ENCODE measurements at regions not wholly inside any gene's neighbourhood (a gene's known extent, or its start where the extent isn't known, plus 50 kb on each side); places are given as distances from the start of the nearest gene placed in this dataset.
A peak's percentile ranks its signal among the peaks of the same experiment; 100 is the strongest.

GRCh38 chr15:39165020-39165706 is 415.7 kb upstream of the THBS1 start:
- H3K9me3 ChIP-seq = no peaks in the 10 kb centered on the region
- no peak overlapping the region for H3K27ac ChIP-seq
- no peak overlapping the region for H3K4me3 ChIP-seq
- H3K27me3 ChIP-seq (ENCODE audit: insufficient read depth in 3 of 3, low read length in 2 of 3) = no peaks in the 10 kb centered on the region
- no peaks in the 10 kb centered on the region for H3K36me3 ChIP-seq (ENCODE audit: insufficient read depth in 1 of 2, low read depth in 1 of 2)
- no peak for ATAC-seq
- H3K4me1 ChIP-seq = no peaks in the 10 kb centered on the region
- DNase-seq = no peak
- intact Hi-C loops (cut with DNase I) = no loop called here
- WGBS, 3 donors = 60 to 71% (median 63%) methylated on average over 2 of the region's 2 CpGs
- no peak for TF ChIP-seq CTCF (IDR thresholded peaks at IDR 0.05)

GRCh38 chr15:39167164-39168058 is 413.5 kb upstream of the THBS1 start:
- Histone ChIP-seq H3K27ac (no peak overlapping the region), H3K4me1 (no peaks in the 10 kb centered on the region), H3K9me3 (no peaks in the 10 kb centered on the region), H3K27me3 (ENCODE audit: insufficient read depth in 3 of 3, low read length in 2 of 3) (no peaks in the 10 kb centered on the region), H3K36me3 (ENCODE audit: insufficient read depth in 1 of 2, low read depth in 1 of 2) (no peaks in the 10 kb centered on the region), H3K4me3 (no peak overlapping the region)
- peak in 1 of 4 donors; percentile 47 for ATAC-seq
- WGBS, 3 donors = 50 to 58% (median 52%) methylated on average over 4 of the region's 4 CpGs
- no peak for DNase-seq
- intact Hi-C loops (cut with DNase I) = no loop called here
- no peak for TF ChIP-seq CTCF (IDR thresholded peaks at IDR 0.05)

DNA sequence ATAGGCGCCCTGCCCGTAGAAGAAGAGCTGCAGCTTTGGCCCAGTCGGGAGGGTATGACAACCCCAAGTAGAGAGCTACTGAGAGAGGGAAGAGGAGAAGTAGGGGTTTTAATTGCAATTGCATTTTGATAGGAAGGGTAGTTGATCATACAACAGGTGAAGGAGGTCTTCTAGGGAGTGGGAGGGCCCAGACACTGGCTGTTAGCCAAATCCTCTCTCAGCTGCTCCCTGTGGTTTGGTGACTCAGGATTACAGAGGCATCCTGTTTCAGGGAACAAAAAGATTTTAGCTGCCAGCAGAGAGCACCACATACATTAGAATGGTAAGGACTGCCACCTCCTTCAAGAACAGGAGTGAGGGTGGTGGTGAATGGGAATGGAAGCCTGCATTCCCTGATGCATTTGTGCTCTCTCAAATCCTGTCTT is 408.9 kb upstream of the THBS1 start:
- no peaks in the 10 kb centered on the region for H3K27me3 ChIP-seq (ENCODE audit: insufficient read depth in 3 of 3, low read length in 2 of 3)
- DNase-seq (peak; percentile 40 to 46), ATAC-seq (peak in 3 of 4 donors; percentile 66 to 88 (median 66))
- 87 to 89% (median 88%) methylated on average over 3 of the region's 3 CpGs for WGBS, 3 donors
- no peak for TF ChIP-seq CTCF (IDR thresholded peaks at IDR 0.05)
- H3K27ac ChIP-seq = no peak overlapping the region
- no peaks in the 10 kb centered on the region for H3K4me1 ChIP-seq
- intact Hi-C loops (cut with DNase I) = loop anchor here in 1 of 2 donors (5.0 kb wide), 1 partner anchor 405 kb away; no protein-coding TSS in a partner anchor
- H3K9me3 ChIP-seq = no peaks in the 10 kb centered on the region
- H3K36me3 ChIP-seq (ENCODE audit: insufficient read depth in 1 of 2, low read depth in 1 of 2) = no peaks in the 10 kb centered on the region
- H3K4me3 ChIP-seq = no peak overlapping the region

DNA sequence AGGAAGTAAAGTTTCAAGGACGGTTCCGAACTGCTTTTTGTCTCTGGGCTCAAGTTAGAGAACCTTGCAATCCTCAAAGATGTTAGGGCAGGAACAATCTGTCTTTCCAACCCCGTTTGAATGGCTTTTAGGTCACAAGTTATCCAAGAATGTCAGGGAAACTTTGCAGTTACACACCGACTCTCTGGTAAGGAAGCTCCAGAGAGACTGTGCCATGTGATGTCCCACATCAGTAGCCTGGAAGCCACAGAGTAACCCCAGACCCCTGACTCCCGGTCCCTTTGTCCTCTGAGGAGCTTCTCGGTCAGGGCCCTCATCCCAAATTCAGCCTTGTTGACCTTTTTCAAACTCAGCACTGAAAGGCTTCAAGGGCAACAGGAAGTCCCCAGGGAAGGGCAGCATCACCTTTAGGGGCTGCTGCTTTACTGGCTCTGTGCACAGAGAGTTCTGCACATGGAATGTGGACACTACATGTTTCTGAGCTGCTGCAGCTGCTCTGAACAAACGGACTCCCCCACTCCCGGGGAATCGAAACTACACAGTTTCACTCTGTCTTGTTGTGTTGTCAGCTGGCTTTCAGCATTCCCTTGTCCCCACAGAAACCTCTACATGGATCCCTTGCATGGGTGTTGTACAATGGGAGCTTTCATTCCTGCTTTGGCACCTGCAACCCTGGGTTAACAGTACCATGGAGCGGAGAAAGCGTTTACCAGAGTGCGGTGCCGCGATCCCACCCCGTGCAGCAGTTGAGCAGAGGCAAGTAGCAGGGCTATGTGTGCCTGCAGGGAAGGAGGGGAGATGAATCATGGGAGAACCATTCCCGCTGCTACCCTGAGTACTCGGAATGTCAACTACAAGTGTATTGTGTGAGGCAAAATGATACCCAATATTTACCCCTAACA is 408.2 kb upstream of the THBS1 start:
- H3K27ac ChIP-seq = no peak overlapping the region
- no peak for TF ChIP-seq CTCF (IDR thresholded peaks at IDR 0.05)

More for the DNA sequence above, 408.2 kb upstream of the THBS1 start:
- intact Hi-C loops (cut with DNase I) = loop anchor here in 1 of 2 donors (5.0 kb wide), 1 partner anchor 405 kb away; no protein-coding TSS in a partner anchor
- 21 to 36% (median 34%) methylated on average over 17 of the region's 17 CpGs for WGBS, 3 donors
- no peaks in the 10 kb centered on the region for H3K27me3 ChIP-seq (ENCODE audit: insufficient read depth in 3 of 3, low read length in 2 of 3)
- H3K4me1 ChIP-seq = no peaks in the 10 kb centered on the region
- no peaks in the 10 kb centered on the region for H3K36me3 ChIP-seq (ENCODE audit: insufficient read depth in 1 of 2, low read depth in 1 of 2)
- H3K9me3 ChIP-seq = no peaks in the 10 kb centered on the region
- peak in 3 of 4 donors; percentile 22 to 48 (median 41) for ATAC-seq
- DNase-seq = no peak
- no peak overlapping the region for H3K4me3 ChIP-seq
